HL-60 (cell line): ENCODE measurements at regions not wholly inside any gene's neighbourhood (a gene's known extent, or its start where the extent isn't known, plus 50 kb on each side); places are given as distances from the start of the nearest gene placed in this dataset.

ENCODE experiments used
- DNase-seq, 2 experiments: peaks; one replicate each; pipeline ENCODE4 v3.0.0-alpha.2; 2010 to 2020; ENCODE audit warnings: low read depth in 1 of 2, low spot score in 1 of 2
- H3K27ac ChIP-seq: fragments of 250-450 bp; sonication (Bioruptor Pico); replicated peaks from 2 replicates; pipeline ENCODE4 v1.5.1; 2020; ENCODE audit warnings: mild to moderate bottlenecking, moderate library complexity
- H3K27me3 ChIP-seq: fragments of 250-450 bp; sonication (Bioruptor Pico); 2 replicates; pipeline ENCODE4 v1.5.1; 2021; ENCODE audit warnings: mild to moderate bottlenecking, moderate library complexity; ENCODE audit not compliant: insufficient read depth, poor library complexity, severe bottlenecking
- H3K4me3 ChIP-seq: replicated peaks from 2 replicates; pipeline ENCODE4 v1.5.1; 2011; ENCODE audit warnings: mild to moderate bottlenecking, control low read depth, low read length; ENCODE audit not compliant: insufficient read depth
- GABPA ChIP-seq: IDR thresholded peaks from 2 replicates; pipeline ENCODE4 v1.6.1; 2012; ENCODE audit warnings: low read depth
- POLR2AphosphoS5 ChIP-seq: IDR thresholded peaks from 2 replicates; pipeline ENCODE4 v1.6.1; 2012; ENCODE audit warnings: low read depth
- SPI1 ChIP-seq: IDR thresholded peaks from 2 replicates; pipeline ENCODE4 v1.6.1; 2012; ENCODE audit warnings: low read depth, mild to moderate bottlenecking, borderline replicate concordance
- TF ChIP-seq, protein P1 (sequence below): IDR thresholded peaks from 2 replicates; pipeline ENCODE4 v1.6.1; 2012; ENCODE audit warnings: low read depth; ENCODE audit not compliant: insufficient replicate concordance
- TF ChIP-seq, protein P2 (sequence below): IDR thresholded peaks from one replicate; pipeline ENCODE4 v1.5.1; 2011; ENCODE audit warnings: low read length, control low read depth, inconsistent platforms; ENCODE audit not compliant: insufficient read depth

DNA sequence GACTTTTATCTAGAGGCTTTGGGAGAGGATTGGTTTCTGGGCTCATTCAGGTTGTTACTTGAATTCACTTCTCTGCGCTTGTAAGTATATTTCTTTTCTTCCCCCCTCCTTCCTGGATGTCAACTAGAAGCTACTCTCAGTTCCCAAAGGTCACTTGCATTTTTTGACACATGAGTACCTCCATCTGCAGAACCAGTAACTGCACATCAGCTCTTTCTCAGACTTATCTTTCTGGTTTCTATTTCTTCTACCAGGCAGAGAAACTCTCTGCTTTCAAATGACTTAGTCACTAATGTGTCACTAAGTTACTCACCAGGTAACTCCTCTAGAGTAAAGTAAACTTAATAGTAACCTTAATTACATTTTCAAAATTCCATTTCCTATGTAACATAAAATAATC is 773.0 kb upstream of the LUZP2 start:
- H3K27ac ChIP-seq: no peak overlapping the region
- TF ChIP-seq, protein P1, sequence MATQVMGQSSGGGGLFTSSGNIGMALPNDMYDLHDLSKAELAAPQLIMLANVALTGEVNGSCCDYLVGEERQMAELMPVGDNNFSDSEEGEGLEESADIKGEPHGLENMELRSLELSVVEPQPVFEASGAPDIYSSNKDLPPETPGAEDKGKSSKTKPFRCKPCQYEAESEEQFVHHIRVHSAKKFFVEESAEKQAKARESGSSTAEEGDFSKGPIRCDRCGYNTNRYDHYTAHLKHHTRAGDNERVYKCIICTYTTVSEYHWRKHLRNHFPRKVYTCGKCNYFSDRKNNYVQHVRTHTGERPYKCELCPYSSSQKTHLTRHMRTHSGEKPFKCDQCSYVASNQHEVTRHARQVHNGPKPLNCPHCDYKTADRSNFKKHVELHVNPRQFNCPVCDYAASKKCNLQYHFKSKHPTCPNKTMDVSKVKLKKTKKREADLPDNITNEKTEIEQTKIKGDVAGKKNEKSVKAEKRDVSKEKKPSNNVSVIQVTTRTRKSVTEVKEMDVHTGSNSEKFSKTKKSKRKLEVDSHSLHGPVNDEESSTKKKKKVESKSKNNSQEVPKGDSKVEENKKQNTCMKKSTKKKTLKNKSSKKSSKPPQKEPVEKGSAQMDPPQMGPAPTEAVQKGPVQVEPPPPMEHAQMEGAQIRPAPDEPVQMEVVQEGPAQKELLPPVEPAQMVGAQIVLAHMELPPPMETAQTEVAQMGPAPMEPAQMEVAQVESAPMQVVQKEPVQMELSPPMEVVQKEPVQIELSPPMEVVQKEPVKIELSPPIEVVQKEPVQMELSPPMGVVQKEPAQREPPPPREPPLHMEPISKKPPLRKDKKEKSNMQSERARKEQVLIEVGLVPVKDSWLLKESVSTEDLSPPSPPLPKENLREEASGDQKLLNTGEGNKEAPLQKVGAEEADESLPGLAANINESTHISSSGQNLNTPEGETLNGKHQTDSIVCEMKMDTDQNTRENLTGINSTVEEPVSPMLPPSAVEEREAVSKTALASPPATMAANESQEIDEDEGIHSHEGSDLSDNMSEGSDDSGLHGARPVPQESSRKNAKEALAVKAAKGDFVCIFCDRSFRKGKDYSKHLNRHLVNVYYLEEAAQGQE: no peak
- TF ChIP-seq GABPA: no peak
- no peak for TF ChIP-seq SPI1
- TF ChIP-seq POLR2AphosphoS5: no peak
- TF ChIP-seq, protein P2, sequence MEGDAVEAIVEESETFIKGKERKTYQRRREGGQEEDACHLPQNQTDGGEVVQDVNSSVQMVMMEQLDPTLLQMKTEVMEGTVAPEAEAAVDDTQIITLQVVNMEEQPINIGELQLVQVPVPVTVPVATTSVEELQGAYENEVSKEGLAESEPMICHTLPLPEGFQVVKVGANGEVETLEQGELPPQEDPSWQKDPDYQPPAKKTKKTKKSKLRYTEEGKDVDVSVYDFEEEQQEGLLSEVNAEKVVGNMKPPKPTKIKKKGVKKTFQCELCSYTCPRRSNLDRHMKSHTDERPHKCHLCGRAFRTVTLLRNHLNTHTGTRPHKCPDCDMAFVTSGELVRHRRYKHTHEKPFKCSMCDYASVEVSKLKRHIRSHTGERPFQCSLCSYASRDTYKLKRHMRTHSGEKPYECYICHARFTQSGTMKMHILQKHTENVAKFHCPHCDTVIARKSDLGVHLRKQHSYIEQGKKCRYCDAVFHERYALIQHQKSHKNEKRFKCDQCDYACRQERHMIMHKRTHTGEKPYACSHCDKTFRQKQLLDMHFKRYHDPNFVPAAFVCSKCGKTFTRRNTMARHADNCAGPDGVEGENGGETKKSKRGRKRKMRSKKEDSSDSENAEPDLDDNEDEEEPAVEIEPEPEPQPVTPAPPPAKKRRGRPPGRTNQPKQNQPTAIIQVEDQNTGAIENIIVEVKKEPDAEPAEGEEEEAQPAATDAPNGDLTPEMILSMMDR: no peak
- no peak for DNase-seq
- H3K27me3 ChIP-seq: no peaks in the 10 kb centered on the region
- H3K4me3 ChIP-seq: no peak overlapping the region

DNA sequence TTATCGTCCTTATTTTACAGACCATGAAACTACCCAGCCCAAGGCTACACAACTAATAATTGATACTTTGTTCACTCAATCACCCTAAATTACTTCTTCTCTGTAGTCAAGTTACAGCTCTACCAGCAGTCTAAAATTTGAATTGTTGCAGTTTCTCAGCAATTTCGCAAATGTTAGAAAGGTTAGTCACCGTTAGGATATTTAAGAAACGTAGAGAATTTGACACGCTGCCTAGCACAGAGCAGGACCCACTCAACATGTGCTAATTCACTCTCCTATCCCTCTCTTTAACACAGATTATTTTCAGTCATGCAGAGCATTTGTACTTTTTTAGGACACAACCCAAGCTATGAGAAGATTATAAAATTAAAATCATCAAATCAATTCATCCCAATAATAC is 771.1 kb upstream of the LUZP2 start:
- DNase-seq: no peak

DNA sequence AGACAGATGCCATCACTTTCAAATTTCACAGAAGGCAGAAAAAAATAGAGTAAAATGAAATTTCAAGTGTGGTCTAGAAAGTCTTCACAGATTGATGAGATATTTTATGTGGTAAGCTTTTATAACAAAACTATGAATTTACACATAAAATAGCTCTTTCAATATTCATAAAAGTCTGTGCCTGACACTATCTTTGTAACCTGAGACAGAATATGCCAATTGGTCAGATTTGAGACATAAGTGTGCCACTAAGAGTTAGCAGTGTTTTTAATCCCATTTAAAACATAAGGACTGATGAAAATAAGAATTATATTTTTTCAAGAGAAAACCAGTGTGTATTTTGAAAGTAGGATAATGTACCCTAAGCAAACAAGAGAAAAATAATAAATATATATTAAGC is 769.5 kb upstream of the LUZP2 start:
- Histone ChIP-seq H3K27me3 (no peaks in the 10 kb centered on the region), H3K27ac (no peak overlapping the region), H3K4me3 (no peak overlapping the region)
- TF ChIP-seq GABPA (no peak), POLR2AphosphoS5 (no peak), SPI1 (no peak)
- TF ChIP-seq, protein P2: no peak
- DNase-seq: no peak

More for the DNA sequence above, 771.1 kb upstream of the LUZP2 start:
- H3K27ac ChIP-seq: no peak overlapping the region
- TF ChIP-seq POLR2AphosphoS5 (no peak), SPI1 (no peak), GABPA (no peak)
- TF ChIP-seq, protein P2: no peak
- TF ChIP-seq, protein P1: no peak
- H3K27me3 ChIP-seq: no peaks in the 10 kb centered on the region
- no peak overlapping the region for H3K4me3 ChIP-seq

DNA sequence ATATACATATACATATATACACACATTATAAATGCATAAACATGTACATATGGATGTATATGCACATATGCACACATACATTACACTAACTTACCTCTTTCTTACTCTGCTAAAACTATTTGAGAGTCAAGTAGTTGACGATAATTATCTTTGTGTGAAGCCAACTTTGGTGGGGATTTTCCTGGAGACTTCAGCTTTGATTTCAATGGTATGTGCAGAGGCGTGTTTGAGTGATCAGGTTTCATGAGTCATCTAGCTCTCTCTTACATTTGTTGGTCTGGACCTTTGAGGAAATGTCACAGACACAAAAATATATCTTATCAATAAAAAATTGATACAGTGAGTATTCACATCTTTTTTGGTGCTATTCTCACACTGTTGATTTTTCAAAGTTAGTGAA is 769.1 kb upstream of the LUZP2 start:
- no peak overlapping the region for H3K4me3 ChIP-seq
- TF ChIP-seq, protein P1: no peak
- TF ChIP-seq POLR2AphosphoS5 (no peak), SPI1 (no peak), GABPA (no peak)
- TF ChIP-seq, protein P2: no peak
- no peaks in the 10 kb centered on the region for H3K27me3 ChIP-seq
- DNase-seq: no peak
- H3K27ac ChIP-seq: no peak overlapping the region
